ENCODE measurements at regions not wholly inside any gene's neighbourhood (a gene's known extent, or its start where the extent isn't known, plus 50 kb on each side); places are given as distances from the start of the nearest gene placed in this dataset.

- TF ChIP-seq FOXM1 (IDR thresholded peaks at IDR 0.05; ENCODE audit: borderline replicate concordance, low read depth) (no peak), TEAD4 (IDR thresholded peaks at IDR 0.05) (no peak)
Observed at GRCh38 chr11:82076126-82076525, 657.5 kb downstream of the FAM181B start.

Measured in Ishikawa (cell line).